Uterus (tissue), 2 donors: ENCODE measurements at regions not wholly inside any gene's neighbourhood (a gene's known extent, or its start where the extent isn't known, plus 50 kb on each side); places are given as distances from the start of the nearest gene placed in this dataset.
"Not testable (repeated sequence)": the region's sequence is repeated elsewhere in the genome, so short reads cannot be mapped to it uniquely, and the experiment has no call there.

Experiments
- CTCF ChIP-seq, 4 experiments: fragments of 200-600 bp in 2 of 4; fragments of 450-650 bp in 2 of 4; sonication (generic) in 2 of 4; IDR thresholded peaks; one replicate each; pipeline ENCODE4 v1.5.1; 2016 to 2019; ENCODE audit warnings: antibody characterized with exemption in 4 of 4, mild to moderate bottlenecking in 2 of 4, moderate library complexity in 1 of 4
- POLR2A ChIP-seq, 2 donors: fragments of 450-650 bp; IDR thresholded peaks; one replicate each; pipeline ENCODE4 v1.6.1; 2016; ENCODE audit warnings: antibody characterized with exemption in 2 of 2, mild to moderate bottlenecking in 1 of 2, moderate library complexity in 1 of 2

GRCh38 chr2:87547106-87547505, 200.8 kb upstream of the PLGLB2 start:
- not testable (repeated sequence) for TF ChIP-seq CTCF, POLR2A (IDR thresholded peaks at IDR 0.05)
